HepG2 (cell line): ENCODE measurements at regions not wholly inside any gene's neighbourhood (a gene's known extent, or its start where the extent isn't known, plus 50 kb on each side); places are given as distances from the start of the nearest gene placed in this dataset.

Experiments
- ATAC-seq: fragments of 200-7000 bp; cut with Tn5 transposase; 3 replicates; pipeline ENCODE4 v1.9.1; 2020; ENCODE audit warnings: mild to moderate bottlenecking, moderate library complexity
- BruUV-seq: library from RNA; stranded (reverse); fragments of 400-500 nt; replicated peaks from 2 replicates; lab custom pipeline; 2021; lab: Mats Ljungman, UMichigan
- CTCF ChIA-PET: fragments of 300-600 bp; formaldehyde crosslinking; extraction: SDS; loops from one replicate; lab custom pipeline; 2021; ENCODE audit warnings: low total read pairs, inconsistent platforms, low intra/inter-chr PET ratio; lab: Yijun Ruan, JAX
- POLR2A ChIA-PET: fragments of 350-600 bp; sonication (Branson Sonifier 250); formaldehyde crosslinking; loops from one replicate; lab custom pipeline; 2020; ENCODE audit warnings: antibody characterized with exemption, inconsistent platforms; lab: Yijun Ruan, JAX
- DNase-seq: peaks from one replicate; pipeline ENCODE4 v3.0.0-alpha.2; 2015; ENCODE audit warnings: low spot score
- FAIRE-seq: peaks from 3 replicates; lab custom pipeline; 2011; peaks lifted over from hg19 to GRCh38; lab: Jason Lieb, UNC
- H2AFZ ChIP-seq: one replicate; pipeline ENCODE4 v1.6.1; 2011; ENCODE audit warnings: low read length, inconsistent platforms
- H3K27ac ChIP-seq: fragments of 300-600 bp; 3 replicates; pipeline ENCODE4 v1.8.0; 2011; ENCODE audit warnings: mixed run types, mild to moderate bottlenecking, mixed read lengths, low read length, inconsistent platforms; ENCODE audit not compliant: insufficient read depth; ENCODE audit errors: extremely low read length
- H3K27me3 ChIP-seq, 2 experiments: fragments of 200-600 bp in 1 of 2; 2 replicates in 1 of 2; 3 replicates in 1 of 2; pipeline versions ENCODE4 v1.6.0 to v1.8.0; 2011; ENCODE audit warnings: low read length in 2 of 2, mild to moderate bottlenecking in 2 of 2, moderate library complexity in 2 of 2, inconsistent platforms in 1 of 2; ENCODE audit not compliant: insufficient read depth in 2 of 2, control insufficient read depth in 1 of 2
- H3K36me3 ChIP-seq, 2 experiments: fragments of 200-600 bp in 1 of 2; replicated peaks in 1 of 2; 2 replicates in 1 of 2; 3 replicates in 1 of 2; pipeline versions ENCODE4 v1.5.1 to v1.8.0; 2011; ENCODE audit warnings: low read length in 2 of 2, inconsistent platforms in 1 of 2; ENCODE audit not compliant: insufficient read depth in 2 of 2, control insufficient read depth in 1 of 2
- H3K4me1 ChIP-seq: 2 replicates; pipeline ENCODE4 v1.5.1; 2012; ENCODE audit warnings: low read length, inconsistent platforms; ENCODE audit not compliant: insufficient read depth
- H3K4me2 ChIP-seq: 2 replicates; pipeline ENCODE4 v1.6.0; 2011; ENCODE audit warnings: low read depth, low read length, inconsistent platforms
- H3K4me3 ChIP-seq, 3 experiments: fragments of 200-600 bp in 1 of 3; sonication (generic), shearing (Covaris generic) in 1 of 3; replicated peaks in 1 of 3; 2 replicates each; pipeline ENCODE4 v1.5.1; 2011 to 2016; ENCODE audit warnings: low read length in 3 of 3, inconsistent platforms in 2 of 3, low read depth in 2 of 3, mild to moderate bottlenecking in 2 of 3, control low read depth in 1 of 3, mixed read lengths in 1 of 3; ENCODE audit not compliant: insufficient read depth in 1 of 3
- H3K79me2 ChIP-seq: one replicate; pipeline ENCODE4 v1.6.1; 2011; ENCODE audit warnings: low read length, inconsistent platforms; ENCODE audit not compliant: insufficient read depth
- H3K9ac ChIP-seq: 2 replicates; pipeline ENCODE4 v1.6.0; 2011; ENCODE audit warnings: mild to moderate bottlenecking, low read depth, low read length, inconsistent platforms; ENCODE audit not compliant: insufficient read depth
- H3K9me3 ChIP-seq: 2 replicates; pipeline ENCODE4 v1.5.1; 2012; ENCODE audit warnings: mild to moderate bottlenecking, low read length
- H4K20me1 ChIP-seq: 2 replicates; pipeline ENCODE4 v1.6.0; 2011; ENCODE audit warnings: inconsistent platforms, mild to moderate bottlenecking, low read length, moderate library complexity; ENCODE audit not compliant: insufficient read depth
- ADNP ChIP-seq: sonication (generic); formaldehyde crosslinking; IDR thresholded peaks from 2 replicates; pipeline ENCODE4 v1.4.0; 2020; ENCODE audit warnings: missing genetic modification reagents
- AGO1 ChIP-seq: fragments of 200-400 bp; formaldehyde crosslinking; IDR thresholded peaks from 2 replicates; pipeline ENCODE4 v1.6.1; 2017; ENCODE audit warnings: mild to moderate bottlenecking, low read depth, low read length, moderate library complexity; ENCODE audit not compliant: poor library complexity, severe bottlenecking
- FOXA3 ChIP-seq: IDR thresholded peaks from 2 replicates; pipeline ENCODE4 v1.6.1; 2016; ENCODE audit warnings: missing genetic modification reagents, missing compliant biosample characterization
- KLF12 ChIP-seq: sonication (generic); formaldehyde crosslinking; IDR thresholded peaks from 2 replicates; pipeline ENCODE4 v1.4.0; 2020; ENCODE audit warnings: missing genetic modification reagents, borderline replicate concordance
- MAFK ChIP-seq, 2 experiments: IDR thresholded peaks in 1 of 2; conservative IDR thresholded peaks in 1 of 2; 2 replicates each; pipeline ENCODE4 v1.6.1; 2011; ENCODE audit warnings: improper control_type of control experiment in 2 of 2, low read length in 2 of 2
- PAWR ChIP-seq: sonication (generic); formaldehyde crosslinking; IDR thresholded peaks from 2 replicates; pipeline ENCODE4 v1.4.0; 2020; ENCODE audit warnings: missing genetic modification reagents, mild to moderate bottlenecking, borderline replicate concordance
- PBX2 ChIP-seq: IDR thresholded peaks from 2 replicates; pipeline ENCODE4 v1.6.1; 2016; ENCODE audit warnings: control low read depth
- RBAK ChIP-seq: sonication (generic); formaldehyde crosslinking; IDR thresholded peaks from 2 replicates; pipeline ENCODE4 v1.5.1; 2020; ENCODE audit warnings: mild to moderate bottlenecking, missing genetic modification reagents
- ZBED4 ChIP-seq: sonication (generic); formaldehyde crosslinking; IDR thresholded peaks from 2 replicates; pipeline ENCODE4 v1.4.0; 2020; ENCODE audit warnings: missing genetic modification reagents, borderline replicate concordance
- ZNF331 ChIP-seq: sonication (generic); formaldehyde crosslinking; IDR thresholded peaks from 2 replicates; pipeline ENCODE4 v1.4.0; 2020; ENCODE audit warnings: missing genetic modification reagents
- ZNF451 ChIP-seq: sonication (generic); formaldehyde crosslinking; IDR thresholded peaks from 2 replicates; pipeline ENCODE4 v1.5.0; 2020; ENCODE audit warnings: mild to moderate bottlenecking, missing genetic modification reagents
- ZNF512 ChIP-seq: sonication (generic); formaldehyde crosslinking; IDR thresholded peaks from 2 replicates; pipeline ENCODE4 v1.4.0; 2020; ENCODE audit warnings: mild to moderate bottlenecking, missing genetic modification reagents
- WGBS: methylation state at CpG from one replicate; pipeline ENCODE4 v1.1.6; 2017; ENCODE audit warnings: low lambda C conversion rate; 5-methylcytosine and 5-hydroxymethylcytosine counted together
- in situ Hi-C: cut with HindIII; loops from 2 replicates; pipeline ENCODE4 v1.10.0; 2017; ENCODE audit warnings: low pct_unique_long_range_greater_than_20kb; ENCODE audit not compliant: extremely low pct_ligation_motif_present
- intact Hi-C: fragments of 100-400 bp; cut with micrococcal nuclease; formaldehyde crosslinking; loops from one replicate; pipeline ENCODE4 v1.10.0; 2022; ENCODE audit not compliant: unreplicated experiment

GRCh38 chr12:98406378-98406777, 109.0 kb upstream of the TMPO start:
- ChIA-PET POLR2A (no interaction called here), CTCF (no interaction called here)
- Histone ChIP-seq H2AFZ (no peak overlapping the region), H3K4me3 (no peak overlapping the region), H3K9me3 (no peaks in the 10 kb centered on the region), H4K20me1 (no peaks in the 10 kb centered on the region), H3K4me1 (peaks cover 14% of the 10 kb centered on the region), H3K36me3 (no peaks in the 10 kb centered on the region), H3K79me2 (no peaks in the 10 kb centered on the region), H3K27me3 (no peaks in the 10 kb centered on the region), H3K9ac (no peak overlapping the region), H3K27ac (no peak overlapping the region), H3K4me2 (no peak overlapping the region)
- intact Hi-C loops (no loop called here), in situ Hi-C loops (no loop called here)
- TF ChIP-seq PBX2 (CRISPR knock-in tag), result no peak
- no peak for TF ChIP-seq FOXA3
- TF ChIP-seq ZNF451 (CRISPR knock-in tag), result no peak
- TF ChIP-seq ADNP (CRISPR knock-in tag), result no peak
- TF ChIP-seq ZBED4 (CRISPR knock-in tag), result no peak
- no peak for TF ChIP-seq RBAK (CRISPR knock-in tag)
- TF ChIP-seq ZNF512 (CRISPR knock-in tag), result no peak
- TF ChIP-seq ZNF331 (CRISPR knock-in tag), result no peak
- no peak for TF ChIP-seq MAFK (conservative IDR thresholded peaks at IDR 0.05 in 1 of 2, IDR thresholded peaks at IDR 0.05 in 1 of 2; ENCODE audit: low read length in 2 of 2)
- no peak for TF ChIP-seq KLF12 (CRISPR knock-in tag)
- TF ChIP-seq PAWR (CRISPR knock-in tag), result no peak
- TF ChIP-seq AGO1, result no peak
- WGBS, result 69% methylated on average over 3 of the region's 3 CpGs
- ATAC-seq (no peak), DNase-seq (no peak), FAIRE-seq (no peak)
- no TSS peak for BruUV-seq
